ENCODE measurements at regions not wholly inside any gene's neighbourhood (a gene's known extent, or its start where the extent isn't known, plus 50 kb on each side); places are given as distances from the start of the nearest gene placed in this dataset.
"Not testable (repeated sequence)": the region's sequence is repeated elsewhere in the genome, so short reads cannot be mapped to it uniquely, and the experiment has no call there.

DNA sequence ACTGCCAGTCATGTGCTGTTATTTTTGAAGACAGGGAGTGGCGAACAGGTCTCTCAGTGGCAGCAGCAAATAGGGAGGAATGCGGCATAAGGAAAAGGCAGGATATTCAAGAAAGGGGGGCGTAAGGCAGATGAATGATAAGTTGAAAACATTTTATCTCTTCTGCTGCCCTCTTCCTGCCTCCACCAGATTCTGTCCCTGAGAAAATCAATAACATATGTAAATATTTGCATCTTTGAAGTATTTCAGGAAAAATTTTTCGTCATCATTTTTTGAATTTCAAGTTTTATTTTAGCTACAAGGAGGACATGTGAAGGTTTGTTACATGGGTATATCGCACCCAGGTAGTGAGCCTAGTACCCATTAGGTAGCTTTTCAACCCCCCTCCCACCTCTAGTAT is 616.7 kb downstream of the MCTP2 start:
- DNase-seq: no peak

DNA sequence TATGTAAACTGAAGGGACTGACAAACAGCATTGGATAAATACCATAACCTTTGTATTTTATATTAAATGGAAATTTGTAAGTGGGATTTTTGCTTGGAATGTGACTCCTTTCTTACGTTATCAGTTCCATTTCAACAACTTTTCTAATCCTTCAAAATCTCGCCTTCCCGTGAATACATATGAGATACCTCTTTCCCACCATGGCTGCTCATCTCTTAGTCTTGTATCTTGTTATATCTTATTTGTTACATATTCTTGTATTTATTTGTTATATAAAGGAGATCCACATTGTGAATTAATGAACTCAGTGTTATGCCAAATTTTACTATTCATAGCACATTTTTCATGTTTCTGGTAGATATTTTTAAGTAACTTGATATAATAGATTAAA is 623.7 kb downstream of the MCTP2 start:
- no peak for DNase-seq

DNA sequence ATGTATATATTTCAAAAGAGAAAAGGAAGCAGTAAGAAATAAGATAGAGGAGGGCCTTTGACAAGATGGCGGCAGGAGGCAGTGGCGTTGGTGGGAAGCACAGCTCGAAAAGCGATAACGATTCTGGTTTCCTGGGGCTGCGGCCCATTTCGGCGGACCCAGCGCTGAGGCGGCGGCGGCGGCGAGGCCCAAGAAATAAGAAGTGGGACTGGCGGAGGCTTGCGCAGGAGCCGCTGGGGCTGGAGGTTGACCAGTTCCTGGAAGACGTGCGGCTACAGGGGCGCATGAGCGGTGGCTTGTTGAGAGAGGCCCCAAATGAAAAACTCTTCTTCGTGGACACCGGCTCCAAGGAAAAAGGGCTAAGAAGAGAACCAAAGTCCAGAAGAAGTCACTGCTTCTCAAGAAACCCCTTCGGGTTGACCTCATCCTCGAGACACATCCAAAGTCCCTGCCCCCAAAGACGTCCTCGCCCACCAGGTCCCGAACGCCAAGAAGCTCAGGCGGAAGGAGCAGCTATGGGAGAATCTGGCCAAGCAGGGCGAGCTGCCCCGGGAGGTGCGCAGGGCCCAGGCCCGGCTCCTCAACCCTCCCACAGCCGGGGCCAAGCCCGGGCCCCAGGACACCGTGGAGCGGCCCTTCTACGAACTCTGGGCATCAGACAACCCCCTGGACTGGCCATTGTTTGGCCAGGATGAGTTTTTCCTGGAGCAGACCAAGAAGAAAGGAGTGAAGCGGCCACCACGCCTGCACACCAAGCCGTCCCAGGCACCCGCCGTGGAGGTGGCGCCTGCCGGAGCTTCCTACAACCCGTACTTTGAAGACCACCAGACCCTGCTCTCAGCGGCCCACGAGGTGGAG is 624.3 kb downstream of the MCTP2 start:
- DNase-seq: no peak

DNA sequence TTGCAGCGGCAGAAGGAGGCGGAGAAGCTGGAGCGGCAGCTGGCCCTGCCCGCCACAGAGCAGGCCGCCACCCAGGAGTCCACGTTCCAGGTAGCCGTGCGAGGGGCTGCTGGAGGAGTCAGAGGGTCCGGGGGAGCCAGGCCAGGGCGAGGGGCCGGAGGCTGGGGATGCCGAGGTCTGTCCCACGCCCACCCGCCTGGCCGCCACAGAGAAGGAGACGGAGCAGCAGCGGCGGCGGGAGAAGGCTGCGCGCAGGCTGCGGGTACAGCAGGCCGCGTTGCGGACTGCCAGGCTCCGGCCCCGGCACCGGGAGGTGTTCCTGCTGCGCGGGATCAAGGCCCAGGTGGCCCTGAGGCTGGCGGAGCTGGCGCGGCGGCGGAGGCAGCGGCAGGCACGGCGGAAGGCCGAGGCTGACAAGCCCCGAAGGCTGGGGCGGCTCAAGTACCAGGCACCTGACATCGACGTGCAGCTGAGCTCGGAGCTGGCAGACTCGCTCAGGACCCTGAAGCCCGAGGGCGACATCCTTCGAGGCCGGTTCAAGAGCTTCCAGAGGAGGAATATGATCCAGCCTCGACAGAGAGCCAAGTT is 625.0 kb downstream of the MCTP2 start:
- DNase-seq: no peak

DNA sequence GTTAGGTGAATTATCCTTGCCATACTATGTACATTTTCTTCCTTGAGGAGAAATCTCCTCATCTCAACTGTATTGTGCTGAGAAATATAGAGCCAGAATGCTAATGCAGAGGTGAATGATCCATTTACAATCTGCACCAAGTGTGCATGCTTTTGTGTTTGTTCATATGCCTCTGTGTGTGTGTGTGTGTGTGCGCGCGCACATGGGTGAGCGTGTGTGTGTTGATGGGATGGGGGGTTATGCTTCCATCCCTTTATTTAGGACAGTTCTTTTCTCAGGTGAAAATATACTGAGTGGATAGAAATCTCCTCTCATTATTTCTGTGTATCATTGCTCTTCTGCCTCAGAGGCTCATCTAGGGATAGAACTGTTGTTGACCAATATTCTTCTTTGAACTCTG is 626.1 kb downstream of the MCTP2 start:
- no peak for DNase-seq

DNA sequence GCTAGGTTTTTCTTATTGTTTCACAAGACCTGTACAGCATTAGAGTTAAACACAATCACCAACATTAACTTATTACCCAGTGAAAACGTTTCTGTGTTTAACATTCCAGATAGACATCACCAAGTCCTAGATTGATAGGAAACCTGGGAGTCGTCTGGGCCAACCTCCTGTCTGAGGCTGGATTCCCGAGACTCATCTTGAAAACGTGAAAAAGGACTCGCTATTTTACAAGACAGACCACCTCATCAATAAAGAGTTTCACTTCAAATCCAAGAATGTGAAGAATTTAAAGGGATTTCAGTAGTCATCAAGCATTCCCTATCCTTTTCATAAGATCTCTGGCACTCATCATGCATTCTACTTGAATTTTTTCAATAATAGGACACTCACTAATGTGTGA is 626.6 kb downstream of the MCTP2 start:
- no peak for DNase-seq

DNA sequence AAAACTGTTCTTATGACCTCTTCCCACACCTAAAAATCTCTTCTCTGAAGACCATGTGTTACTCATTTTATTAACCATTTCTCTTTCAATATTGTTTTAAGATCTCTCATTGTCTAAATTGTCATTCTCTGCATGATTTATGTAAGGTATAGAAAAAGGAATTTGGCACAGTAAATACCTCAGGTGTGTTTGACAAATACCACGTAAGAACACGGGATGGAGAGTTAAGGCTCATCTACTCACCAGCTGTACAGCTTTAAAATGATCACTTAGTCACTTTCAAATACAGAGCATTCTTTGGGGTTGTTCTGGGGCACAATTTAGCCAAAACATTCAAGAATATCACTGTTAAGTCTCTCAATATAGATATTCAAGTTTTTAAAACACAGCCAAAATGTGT is 627.1 kb downstream of the MCTP2 start:
- no peak for DNase-seq

DNA sequence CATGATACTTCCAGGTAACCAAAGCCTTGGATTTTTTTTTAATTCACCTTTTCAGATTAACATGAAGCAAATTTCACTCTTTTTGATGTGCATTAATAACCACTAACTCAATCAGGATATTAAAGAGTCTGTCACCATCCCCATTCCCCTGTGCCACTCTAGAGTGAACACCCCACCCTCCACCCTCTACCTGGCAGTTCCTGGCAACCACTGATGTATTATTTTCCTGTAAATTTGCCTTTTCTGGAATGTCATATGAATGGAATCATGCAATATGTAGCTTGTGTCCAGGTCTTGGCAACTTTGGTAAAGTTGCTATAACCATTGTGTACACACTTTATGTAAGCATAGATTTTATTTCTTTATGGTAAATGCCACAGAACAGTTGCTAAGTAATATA is 627.6 kb downstream of the MCTP2 start:
- DNase-seq: no peak

DNA sequence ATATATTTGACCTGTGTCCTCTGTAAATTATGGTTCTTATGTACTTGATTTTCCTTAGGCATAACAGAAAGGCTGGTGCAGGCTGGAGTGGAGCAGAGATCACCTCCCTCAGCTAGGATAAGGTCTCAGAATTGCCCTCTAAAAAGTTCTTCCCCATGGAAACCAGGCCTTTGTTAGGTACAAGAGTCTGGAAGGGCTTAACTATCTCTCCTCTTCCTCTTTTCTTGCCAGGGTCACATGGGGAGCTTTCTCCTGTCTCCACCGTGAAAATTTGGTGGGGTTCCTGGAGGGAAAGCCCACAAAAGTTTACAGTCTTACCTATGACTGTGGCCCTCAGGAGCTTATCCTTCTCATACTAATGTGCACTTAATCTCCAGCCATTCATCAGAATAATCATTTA is 633.2 kb downstream of the MCTP2 start:
- DNase-seq: no peak

DNA sequence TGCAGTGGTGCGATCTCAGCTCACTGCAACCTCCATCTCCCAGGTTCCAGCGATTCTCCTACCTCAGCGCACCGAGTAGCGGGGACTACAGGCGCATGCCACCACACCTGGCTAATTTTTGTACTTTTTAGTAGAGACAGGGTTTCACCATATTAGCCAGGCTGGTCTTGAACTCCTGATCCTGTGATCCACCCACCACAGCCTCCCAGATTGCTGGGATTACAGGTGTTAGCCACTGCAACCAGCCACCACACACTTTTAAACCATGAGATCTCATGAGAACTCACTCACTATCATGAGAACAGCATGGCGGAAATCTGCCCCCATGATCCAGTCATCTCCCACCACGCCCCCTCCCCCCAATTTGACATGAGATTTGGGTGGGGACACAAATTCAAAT is 636.9 kb downstream of the MCTP2 start:
- not testable (repeated sequence) for DNase-seq

DNA sequence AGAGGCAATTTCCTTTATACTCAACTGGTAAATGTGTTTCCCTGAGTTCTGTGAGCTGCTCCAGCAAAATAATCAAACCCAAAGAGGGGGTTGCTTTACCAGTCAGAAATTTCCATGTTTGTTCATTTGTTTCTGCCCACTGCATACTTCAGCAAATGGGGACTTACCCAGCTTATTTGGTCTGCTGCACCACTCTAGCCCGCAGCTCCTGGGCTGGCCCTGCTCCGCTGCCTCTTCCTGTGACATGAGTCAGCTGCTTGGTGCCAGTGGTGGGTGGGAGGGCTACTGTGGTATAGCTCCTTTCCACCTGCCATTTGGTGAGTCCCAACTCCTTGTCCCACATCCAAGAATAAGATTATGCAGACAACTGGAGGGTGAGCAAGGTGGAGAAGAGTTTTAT is 644.2 kb downstream of the MCTP2 start:
- DNase-seq: no peak

DNA sequence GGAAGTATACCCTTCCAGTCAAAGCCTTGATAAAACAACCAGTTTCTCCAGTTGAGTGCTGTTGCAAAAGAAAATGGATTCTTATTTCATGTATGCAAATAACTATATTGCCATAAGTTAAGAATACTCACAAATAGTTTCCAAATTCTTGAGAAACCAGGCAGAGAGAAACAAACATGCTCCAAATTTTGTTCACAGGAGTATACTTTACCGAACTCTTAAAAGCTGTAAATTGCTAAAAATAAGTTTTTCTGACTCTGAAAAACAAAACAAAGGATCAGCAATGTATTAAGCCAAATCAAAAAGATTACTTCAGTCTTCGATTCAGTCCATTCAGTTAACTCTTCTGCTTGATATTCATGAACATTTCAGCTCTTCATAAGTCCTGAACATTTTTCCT is 646.5 kb downstream of the MCTP2 start:
- DNase-seq: no peak

DNA sequence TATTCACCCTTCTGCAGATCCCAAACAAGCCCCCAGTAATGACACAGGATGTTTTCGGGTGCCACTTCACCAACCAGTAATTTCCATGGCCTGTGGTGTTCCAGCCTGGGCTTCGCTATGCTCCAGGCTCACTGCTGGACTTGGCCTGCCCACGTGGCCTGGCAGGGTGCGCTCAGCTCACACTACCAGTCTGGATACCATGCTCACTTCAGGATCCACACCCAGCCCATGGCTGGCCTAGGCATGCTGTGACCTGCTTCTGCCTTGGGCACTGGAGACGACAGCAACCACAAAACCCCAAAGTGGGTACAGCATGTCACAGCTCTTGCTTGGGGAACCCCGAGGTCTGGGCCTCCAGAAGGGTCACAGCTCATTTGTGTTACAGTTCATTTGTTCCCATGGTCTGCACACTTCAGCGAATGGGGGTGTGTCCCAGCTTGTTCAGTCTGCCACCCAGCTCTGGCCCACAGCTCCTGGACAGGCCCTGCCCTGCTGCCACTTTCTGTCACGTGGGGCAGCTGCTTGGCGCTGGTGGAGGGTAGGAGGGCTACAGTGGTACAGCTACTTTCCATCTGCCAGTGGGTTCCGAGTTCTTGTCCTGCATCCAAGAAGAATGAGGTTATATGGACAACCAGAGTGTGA is 650.8 kb downstream of the MCTP2 start:
- DNase-seq: no peak

DNA sequence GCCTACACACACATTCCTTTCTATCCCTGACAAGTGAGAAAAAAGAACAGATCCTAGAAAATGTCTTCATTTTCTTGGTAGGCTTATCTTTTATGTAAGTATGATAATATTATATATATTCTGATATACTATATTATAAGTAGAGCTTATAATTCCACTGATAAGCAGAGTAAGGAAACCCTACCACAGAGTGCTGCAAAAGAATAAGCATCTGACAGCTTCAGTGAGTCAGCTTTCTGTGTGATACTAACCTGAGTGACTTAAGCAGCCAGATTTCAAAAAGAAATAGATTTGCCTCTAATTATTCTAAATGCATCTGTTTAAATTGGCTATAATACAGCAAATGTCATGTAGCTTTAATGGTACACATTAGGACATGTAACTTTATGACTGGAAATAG is 656.0 kb downstream of the MCTP2 start:
- no peak for DNase-seq

DNA sequence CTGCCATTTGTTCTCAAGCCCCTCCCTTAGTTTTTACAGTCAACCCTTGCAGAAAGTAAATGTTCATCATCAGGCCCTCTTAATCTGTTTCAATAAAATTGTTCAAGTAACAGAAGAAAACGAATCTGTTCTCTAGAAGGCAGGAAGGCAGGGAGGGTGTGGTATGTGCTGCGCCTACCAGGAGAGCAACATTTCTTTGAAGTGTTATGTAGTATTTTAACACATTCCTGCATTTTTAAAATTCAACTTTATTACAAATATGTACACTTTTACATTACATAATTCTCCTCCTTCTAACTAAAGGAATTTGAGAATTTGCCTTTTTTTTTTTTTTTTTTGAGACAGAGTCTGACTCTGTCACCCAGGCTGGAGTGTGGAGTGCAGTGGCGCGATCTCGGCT is 657.8 kb downstream of the MCTP2 start:
- DNase-seq: no peak

DNA sequence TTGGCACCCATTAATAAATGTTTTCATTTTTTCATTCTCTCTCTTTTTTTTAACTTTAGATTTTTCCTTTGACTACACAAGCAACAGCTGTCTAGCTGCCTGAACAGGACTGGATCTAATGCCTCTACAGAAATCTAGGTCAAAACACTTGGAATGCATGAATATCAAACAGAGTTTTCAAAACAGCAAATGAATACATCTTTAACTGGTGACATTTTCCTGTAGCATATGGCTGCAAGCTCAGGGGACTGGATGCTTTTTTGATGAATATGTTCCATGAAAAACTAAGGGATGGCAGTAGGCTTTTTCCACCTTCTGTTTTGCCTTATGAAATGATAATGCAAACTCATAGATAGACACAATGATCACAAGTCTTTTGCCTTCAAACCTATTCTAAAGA is 661.7 kb downstream of the MCTP2 start:
- DNase-seq: no peak

DNA sequence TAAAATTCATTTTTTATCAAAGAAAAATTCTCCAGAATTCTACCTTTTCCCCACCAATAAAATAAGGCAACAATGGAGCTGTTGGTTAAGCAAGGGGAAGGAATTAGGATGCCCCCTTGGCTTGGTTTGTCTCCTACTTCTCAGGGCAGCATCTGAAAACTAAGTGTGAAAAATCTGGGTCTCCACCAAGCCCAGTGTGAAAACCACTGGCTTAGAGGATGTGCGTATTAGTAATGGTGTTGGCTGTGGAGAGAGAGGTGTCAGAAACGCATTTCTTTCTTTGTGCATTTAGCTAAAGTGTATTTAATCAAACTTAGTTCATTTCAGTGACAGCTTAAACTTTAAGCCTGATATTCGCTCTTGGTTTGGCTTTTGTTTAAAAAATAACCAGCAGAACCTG is 662.7 kb downstream of the MCTP2 start:
- no peak for DNase-seq

DNA sequence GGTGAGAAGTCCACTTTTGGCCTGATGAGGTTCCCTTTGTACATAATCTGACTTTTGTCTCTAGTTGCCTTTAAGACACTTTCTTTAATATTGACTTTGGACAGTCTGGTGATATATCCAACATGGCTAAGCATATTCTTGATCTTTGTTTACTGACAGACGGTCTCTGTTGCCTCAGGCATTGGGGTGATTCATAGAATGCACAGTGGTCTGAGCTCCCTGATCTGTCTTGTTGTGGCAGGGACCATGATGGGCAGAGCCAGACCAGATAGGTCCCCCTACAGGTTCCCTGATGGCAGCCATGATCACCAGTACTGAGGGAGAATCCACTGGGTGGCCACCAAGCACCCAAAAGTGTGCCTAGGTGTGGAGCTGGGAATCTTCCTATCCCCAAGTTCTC is 678.1 kb downstream of the MCTP2 start:
- no peak for DNase-seq

DNA sequence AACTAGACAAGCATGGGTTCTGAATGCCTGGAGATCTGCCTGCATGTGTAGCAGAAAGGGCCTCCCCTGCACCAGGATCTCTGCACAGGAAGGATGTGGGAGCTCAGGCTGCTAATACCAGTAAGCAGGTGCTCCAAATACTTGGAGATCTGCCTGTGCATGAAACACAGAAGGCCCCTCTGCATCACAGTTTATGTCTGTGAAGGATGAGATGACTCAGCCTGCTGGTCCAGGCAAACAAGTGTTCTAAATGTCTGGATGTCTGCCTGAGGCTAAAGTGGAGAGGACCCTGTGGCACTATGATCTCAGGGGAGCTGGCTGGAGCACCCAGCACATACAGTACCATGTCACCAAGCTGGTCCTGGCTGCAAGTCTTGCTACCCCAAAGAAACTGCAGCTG is 678.8 kb downstream of the MCTP2 start:
- DNase-seq: no peak

DNA sequence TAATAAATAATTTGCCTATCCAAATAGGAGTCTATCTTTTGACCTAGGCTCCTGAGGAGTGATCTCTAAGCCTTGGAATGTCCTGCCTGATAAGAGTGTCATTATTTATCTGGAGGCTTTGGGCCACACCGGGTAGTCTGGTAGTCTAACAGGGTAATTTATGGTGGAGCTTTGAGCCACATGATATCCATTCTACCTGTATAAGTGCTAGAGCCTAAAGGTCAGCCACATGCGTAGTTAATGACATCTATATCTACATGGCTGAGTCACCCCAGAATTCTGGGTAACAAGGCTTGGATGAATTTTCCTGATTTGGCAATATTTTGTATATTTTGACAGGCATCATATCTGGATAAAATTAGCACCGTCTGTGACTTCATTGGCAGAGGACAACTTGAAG is 681.4 kb downstream of the MCTP2 start:
- DNase-seq: no peak

DNA sequence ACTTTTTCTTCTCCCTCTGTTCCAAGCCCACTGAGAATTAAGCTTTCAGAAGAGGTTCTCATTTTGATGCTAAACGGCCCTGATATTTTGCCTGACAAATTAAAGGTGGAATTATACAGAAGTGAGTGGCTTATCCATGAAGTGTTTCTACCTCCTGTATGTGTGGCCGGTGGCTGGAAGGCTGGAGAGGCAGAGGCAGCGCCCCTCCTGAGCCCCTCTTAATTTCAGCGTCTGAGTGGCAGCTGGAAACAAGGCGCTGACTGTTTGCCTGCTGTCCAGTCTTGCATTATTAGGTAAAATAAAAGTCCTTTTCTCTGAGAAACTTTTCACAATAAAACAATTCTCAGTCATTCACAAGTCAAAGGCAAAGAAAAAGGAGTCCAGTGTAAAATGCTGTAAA is 685.7 kb downstream of the MCTP2 start:
- no peak for DNase-seq

DNA sequence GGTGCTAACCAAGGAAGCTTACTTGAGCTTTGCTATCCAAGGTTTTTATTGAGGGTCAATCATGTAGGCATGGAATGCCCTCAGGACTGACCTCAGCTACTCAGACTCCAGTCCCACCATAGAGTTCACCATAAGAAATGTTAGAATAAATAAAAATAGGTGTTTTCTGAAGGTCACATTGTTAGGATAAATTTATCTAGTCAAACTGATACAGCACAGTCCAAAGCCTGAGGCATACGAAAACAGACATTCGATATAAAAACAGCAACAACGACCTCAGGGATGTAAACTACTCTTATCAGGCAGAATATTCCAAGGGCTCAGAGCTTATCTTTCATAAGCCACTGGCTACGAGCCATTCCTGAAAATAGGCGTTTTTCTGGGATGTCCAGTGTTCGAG is 690.6 kb downstream of the MCTP2 start:
- DNase-seq: no peak

DNA sequence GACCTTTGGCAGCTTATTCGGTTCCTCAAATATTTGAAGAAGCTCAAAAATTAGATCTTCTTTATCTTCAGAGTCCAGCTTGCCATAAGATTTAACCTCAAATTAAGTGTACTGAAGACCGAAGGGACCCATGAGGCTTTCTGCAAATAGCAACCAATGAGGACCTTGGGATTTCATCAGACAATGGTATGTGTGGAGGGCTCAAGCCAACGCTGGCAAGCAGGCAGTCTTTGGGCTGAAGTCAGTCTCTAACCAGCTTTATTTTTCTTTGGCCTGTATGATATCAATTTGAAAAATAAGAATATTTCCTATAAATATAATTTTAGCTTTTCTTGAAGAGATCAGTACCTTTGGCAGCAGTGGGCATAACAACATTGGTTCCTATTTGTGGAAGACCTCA is 692.7 kb downstream of the MCTP2 start:
- DNase-seq: no peak

DNA sequence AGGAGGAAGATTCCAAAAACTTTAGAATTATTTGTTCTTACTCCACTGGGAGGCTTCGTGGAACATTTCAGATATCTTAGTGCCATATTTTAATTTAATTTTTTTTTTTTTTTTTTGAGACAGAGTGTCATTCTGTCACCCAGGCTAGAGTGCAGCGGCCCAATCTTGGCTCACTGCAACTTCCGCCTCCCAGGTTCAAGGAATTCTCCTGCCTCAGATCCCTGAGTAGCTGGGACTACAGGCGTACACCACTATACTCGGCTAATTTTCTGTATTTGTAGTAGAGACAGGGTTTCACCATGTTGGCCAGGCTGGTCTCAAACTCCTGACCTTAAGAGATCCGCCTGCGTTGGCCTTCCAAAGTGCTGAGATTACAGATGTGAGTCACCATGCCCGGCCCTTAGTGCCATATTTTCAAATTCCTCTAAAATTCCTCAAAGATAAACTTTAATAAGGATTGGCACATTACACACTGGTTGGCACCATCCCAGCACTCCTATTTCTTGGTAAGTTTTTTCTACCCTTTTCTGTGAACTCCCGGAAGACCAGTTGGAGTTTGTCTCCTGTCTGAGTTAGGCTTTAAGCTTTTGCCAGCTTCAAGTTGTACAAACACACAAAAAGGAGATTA is 693.7 kb downstream of the MCTP2 start:
- DNase-seq: no peak

Data from NCI-H2081 treated with DMSO at 0.1 percent for 48 hours (cell line).